ENCODE measurements at regions not wholly inside any gene's neighbourhood (a gene's known extent, or its start where the extent isn't known, plus 50 kb on each side); places are given as distances from the start of the nearest gene placed in this dataset.

DNA sequence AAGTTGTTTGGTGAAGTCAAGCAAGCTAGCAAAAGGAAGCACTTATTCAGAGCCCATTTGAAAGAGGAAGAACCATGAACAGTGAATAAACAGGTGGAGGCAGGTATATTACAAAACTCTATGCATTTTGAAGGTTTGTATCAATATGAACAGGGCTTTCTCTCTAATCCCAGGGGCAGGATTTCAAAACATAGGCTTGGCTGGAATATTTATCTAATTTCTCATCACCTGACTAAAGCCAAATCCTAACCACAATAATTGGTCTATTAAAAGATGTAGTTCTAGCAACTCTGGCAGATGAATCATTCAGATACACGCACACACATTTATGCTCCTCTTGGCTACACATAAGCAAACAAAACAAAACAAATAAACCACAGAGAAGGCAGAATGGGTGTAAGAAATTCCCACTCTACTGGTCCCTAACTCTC lies 554.4 kb downstream of the INHBA start:
- TF ChIP-seq, protein P1, sequence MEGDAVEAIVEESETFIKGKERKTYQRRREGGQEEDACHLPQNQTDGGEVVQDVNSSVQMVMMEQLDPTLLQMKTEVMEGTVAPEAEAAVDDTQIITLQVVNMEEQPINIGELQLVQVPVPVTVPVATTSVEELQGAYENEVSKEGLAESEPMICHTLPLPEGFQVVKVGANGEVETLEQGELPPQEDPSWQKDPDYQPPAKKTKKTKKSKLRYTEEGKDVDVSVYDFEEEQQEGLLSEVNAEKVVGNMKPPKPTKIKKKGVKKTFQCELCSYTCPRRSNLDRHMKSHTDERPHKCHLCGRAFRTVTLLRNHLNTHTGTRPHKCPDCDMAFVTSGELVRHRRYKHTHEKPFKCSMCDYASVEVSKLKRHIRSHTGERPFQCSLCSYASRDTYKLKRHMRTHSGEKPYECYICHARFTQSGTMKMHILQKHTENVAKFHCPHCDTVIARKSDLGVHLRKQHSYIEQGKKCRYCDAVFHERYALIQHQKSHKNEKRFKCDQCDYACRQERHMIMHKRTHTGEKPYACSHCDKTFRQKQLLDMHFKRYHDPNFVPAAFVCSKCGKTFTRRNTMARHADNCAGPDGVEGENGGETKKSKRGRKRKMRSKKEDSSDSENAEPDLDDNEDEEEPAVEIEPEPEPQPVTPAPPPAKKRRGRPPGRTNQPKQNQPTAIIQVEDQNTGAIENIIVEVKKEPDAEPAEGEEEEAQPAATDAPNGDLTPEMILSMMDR (IDR thresholded peaks at IDR 0.05) = no peak
- no peak for TF ChIP-seq POLR2AphosphoS5 (IDR thresholded peaks at IDR 0.05)
